Loucy (cell line): ENCODE measurements at regions not wholly inside any gene's neighbourhood (a gene's known extent, or its start where the extent isn't known, plus 50 kb on each side); places are given as distances from the start of the nearest gene placed in this dataset.

ENCODE experiments used
- EZH2phosphoT487 ChIP-seq: fragments of 200-600 bp; IDR thresholded peaks from 2 replicates; pipeline ENCODE4 v1.6.1; 2018; ENCODE audit warnings: antibody characterized with exemption, mild to moderate bottlenecking, moderate library complexity, borderline replicate concordance
- TF ChIP-seq, protein P1 (sequence below): fragments of 200-600 bp; sonication (generic); conservative IDR thresholded peaks from 2 replicates; pipeline ENCODE4 v1.5.1; 2014; ENCODE audit warnings: mild to moderate bottlenecking, antibody characterized with exemption, low read length

- TF ChIP-seq, protein P1, sequence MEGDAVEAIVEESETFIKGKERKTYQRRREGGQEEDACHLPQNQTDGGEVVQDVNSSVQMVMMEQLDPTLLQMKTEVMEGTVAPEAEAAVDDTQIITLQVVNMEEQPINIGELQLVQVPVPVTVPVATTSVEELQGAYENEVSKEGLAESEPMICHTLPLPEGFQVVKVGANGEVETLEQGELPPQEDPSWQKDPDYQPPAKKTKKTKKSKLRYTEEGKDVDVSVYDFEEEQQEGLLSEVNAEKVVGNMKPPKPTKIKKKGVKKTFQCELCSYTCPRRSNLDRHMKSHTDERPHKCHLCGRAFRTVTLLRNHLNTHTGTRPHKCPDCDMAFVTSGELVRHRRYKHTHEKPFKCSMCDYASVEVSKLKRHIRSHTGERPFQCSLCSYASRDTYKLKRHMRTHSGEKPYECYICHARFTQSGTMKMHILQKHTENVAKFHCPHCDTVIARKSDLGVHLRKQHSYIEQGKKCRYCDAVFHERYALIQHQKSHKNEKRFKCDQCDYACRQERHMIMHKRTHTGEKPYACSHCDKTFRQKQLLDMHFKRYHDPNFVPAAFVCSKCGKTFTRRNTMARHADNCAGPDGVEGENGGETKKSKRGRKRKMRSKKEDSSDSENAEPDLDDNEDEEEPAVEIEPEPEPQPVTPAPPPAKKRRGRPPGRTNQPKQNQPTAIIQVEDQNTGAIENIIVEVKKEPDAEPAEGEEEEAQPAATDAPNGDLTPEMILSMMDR, result no peak
- TF ChIP-seq EZH2phosphoT487, result no peak
These were observed 757.7 kb upstream of the TMEM132C start for GRCh38 chr12:127509066-127509778.
